HG03045 (cell line): ENCODE measurements at regions not wholly inside any gene's neighbourhood (a gene's known extent, or its start where the extent isn't known, plus 50 kb on each side); places are given as distances from the start of the nearest gene placed in this dataset.
A peak's percentile ranks its signal among the peaks of the same experiment; 100 is the strongest.
"Not testable (repeated sequence)": the region's sequence is repeated elsewhere in the genome, so short reads cannot be mapped to it uniquely, and the experiment has no call there.

Experiments used
- ATAC-seq: cut with Tn5 transposase; IDR thresholded peaks from one replicate; pipeline ENCODE4 v1.9.1; 2021; ENCODE audit warnings: mild to moderate bottlenecking, moderate library complexity; ENCODE audit not compliant: unreplicated experiment

DNA sequence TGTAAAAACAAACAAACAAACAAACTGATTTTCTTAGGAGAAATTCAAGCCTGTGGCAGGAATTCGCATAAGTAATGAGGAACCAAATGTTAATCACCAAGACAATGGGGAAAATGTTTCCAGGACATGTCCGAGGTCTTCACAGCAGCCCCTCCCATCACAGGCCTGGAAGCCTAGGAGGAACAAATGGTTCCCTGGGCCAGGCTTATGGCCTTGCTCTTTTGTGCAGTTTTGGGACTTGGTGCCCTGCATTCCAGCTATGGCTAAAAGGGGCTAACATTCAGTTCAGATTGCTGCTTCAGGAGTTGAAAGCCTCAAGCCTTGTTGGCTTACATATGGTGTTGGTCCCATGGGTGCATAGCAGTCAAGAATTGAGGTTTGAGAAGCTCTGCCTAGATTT is 1372.7 kb upstream of the CITED2 start:
- no peak for ATAC-seq

DNA sequence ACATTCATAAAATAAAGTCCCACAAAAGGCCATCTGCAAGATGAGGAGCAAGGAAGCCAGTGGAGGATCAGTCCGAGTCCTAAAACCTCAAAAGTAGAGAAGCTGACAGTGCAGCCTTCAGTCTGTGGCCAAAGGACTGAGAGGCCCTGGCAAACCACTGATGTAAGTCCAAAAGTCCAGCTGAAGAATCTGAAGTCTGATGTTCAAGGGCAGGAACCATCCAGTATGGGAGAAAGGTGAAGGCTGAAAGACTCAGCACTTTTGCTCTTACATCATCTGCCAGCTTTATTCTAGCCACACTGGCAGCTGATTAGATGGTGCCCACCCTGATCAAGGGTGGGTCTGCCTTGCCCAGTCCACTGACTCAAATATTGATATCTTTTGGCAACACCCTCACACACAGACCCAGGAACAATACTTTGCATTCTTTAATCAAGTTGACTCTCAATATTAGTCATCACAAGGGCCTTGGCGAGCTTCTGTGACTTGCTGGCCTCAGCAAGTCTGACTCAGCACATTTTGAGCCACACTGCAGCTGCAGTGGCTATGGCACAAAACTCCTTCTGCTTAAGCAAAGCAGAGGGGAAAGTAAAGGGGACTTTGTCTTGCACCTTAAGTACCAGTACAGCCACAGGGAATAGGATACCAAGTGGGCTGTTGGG is 1370.3 kb upstream of the CITED2 start:
- ATAC-seq: peak; percentile 80

DNA sequence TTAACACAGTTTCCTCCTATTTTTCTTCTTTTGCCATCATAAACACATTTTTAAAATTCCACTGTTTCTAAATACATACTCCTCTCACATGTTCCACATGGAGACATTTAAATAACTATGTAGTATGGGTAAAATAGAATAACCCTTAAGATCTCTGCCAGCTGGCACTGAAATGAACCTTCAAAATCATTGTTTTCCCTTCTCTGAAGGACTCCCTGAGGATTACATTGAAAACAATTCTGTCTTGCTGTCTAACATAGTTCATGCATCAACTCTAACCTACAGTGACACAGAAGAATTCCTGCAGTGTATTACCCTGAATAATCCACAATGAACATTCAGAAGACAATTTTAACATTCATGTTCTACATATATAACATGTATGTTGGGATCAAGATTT is 1361.8 kb upstream of the CITED2 start:
- no peak for ATAC-seq

DNA sequence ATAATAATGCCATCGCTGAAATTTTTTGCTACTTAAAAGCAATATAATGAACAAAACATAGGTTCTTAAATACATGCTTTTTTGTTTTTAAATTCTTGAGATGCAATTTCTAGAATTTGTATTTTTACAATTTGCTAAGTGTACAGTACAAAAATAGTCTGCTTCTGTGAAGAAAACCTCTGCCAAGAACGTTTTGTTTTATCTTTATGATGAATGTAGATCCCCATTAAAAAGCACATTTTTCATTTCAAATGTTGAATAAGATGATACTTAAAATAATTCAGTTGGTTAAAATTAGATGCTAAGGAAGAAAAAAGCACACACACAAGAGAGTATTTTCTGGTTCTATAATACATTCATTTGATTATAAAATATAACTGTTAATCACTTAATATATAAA is 1358.5 kb upstream of the CITED2 start:
- no peak for ATAC-seq

DNA sequence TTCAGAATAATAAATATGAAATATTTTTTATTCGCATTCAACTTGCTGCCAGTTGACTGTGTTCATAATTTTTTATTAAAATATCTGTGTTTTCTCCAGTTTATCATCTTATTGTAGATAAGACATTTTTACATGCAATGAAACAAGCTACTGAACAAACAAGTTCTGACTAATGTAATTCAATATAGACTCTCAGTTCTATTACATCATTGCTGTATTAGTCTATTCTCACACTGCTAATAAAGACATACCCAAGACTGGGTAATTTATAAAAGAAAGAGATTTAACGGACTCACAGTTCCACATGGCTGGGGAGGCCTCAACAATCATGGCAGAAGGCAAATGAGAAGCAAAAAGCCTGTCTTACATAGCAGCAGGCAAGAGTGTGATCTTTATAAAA is 1357.7 kb upstream of the CITED2 start:
- no peak for ATAC-seq

DNA sequence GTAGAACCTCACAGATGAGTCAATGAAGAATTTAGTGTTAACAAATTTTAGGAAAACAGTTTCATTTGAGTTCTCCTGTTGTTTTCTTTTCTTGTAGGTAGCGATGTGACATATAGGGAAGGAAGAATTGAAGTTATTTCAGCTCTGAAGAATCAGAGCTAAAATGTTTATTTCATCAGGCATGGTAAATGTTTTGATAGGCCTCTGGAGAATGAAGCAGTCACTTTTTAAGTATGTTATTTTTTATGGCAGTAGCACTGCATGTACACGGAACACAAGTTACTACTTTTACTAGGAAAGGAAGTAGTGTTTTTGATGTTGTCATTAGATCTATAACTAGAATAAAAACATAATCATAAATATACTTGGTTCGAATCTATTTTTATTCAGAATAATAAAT is 1357.3 kb upstream of the CITED2 start:
- ATAC-seq: no peak

DNA sequence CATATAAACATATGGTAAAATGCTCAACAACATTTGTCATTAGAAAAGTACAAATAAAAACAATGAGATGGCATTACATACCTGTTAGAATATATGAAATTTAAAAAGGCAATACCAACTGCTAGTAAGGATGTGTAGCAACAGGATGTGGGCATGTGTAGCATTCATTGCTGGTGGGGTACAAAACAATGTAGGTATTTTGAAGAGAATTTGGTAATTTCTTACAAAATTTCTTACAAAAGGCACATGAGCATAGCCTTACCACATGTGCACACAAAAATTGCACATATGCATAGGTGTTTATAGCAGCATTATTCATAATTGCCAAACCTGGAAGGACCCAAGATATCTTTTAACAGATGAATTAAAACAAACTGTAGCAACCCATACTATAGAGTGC is 1355.1 kb upstream of the CITED2 start:
- ATAC-seq: no peak

DNA sequence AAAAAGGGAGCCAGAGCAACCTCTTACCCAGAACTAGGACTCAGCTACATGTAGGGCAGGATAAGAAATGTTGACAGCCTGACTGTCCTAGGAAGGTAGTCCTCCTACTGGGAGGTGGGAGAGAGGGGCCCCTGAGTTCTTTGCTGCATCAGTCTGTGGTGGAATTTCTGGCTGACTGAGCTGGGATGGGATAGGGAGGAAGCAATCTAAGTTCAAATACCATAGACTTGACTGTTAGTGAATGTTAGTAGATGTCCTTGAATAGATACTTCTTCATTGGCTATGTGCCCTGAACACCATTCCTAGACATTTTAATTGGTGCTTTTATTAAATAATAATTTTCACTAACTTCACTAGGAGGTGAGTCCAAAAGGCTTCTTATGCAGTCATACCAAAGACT is 1343.6 kb upstream of the CITED2 start:
- ATAC-seq: no peak

DNA sequence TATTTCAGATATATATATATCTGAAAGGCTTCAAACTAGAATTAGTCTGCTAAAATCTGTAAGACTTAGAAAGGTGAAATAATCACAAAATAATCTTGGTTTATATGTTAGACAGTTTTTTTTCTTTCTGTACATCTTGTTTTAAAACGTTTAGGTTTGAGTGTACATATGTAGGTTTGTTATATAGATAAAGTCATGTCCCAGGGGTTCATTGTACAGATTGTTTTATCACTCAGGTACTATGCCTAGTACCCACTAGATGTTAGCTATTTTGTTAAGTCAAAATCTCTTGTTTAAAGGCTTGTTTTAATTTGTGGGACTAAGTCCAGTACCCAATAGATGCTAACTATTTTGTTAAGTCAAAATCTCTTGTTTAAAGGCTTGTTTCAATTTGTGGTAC is 1339.0 kb upstream of the CITED2 start:
- no peak for ATAC-seq

DNA sequence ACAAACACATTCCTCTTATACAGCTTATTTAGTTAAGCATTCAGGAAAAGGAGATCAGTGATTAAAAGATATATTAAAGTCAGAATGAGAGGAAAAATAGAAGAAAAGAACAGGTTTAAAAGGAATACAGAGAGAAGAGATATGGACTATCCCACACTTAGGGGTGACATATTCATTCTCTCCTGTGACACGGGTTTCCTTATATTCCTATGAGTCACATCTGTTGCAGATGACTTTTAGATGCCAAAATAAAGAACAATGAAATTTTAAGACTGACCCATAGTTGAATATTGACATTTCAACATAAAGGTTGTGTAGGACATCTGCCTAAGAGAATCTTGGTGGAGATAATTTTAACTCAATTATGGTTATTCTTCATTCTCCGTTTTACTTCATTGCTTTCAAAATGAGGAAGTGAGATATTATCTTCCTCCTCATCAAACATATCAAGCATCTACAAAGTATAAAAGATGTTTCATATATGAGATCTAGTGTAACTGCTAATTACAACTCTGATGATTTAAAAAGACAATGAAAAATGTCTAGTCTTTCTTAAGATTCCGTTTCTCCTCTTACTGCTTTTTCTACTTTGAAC is 1336.7 kb upstream of the CITED2 start:
- no peak for ATAC-seq

DNA sequence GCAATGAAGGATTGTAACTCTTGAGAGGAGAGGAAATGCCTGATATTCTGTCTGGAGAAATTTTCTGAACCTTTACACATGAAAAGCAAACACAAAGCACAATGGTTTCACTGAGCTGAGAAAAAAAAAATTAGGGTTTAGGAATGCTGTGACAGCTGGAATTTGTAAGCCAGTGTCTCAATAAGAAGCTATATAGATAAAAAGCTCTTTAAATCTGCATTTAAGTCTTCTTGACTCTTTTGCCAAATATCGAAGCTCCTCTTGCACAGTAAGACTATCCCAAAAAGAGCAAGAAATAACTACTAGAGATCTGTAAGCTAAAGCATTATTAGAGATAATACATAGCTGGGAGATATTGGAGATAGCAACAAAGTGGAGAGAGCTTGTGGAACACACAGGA is 1334.0 kb upstream of the CITED2 start:
- no peak for ATAC-seq

DNA sequence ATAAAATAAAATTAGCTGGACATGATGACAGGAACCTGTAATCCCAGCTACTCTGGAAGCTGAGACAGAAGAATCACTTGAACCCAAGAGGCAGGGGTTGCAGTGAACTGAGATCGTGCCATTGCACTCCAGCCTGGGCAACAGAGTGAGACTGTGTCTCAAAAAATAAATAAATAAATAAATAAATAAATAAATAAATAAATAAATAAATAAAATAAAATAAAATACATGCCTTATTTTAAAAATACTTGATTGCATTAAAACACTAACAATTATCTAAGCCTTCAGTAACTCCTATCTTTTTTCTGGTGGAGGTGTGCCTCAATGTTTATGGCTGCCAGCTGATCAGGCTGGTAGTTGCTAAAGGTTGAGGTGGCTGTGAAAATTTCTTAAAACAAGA is 1329.6 kb upstream of the CITED2 start:
- ATAC-seq: not testable (repeated sequence)

DNA sequence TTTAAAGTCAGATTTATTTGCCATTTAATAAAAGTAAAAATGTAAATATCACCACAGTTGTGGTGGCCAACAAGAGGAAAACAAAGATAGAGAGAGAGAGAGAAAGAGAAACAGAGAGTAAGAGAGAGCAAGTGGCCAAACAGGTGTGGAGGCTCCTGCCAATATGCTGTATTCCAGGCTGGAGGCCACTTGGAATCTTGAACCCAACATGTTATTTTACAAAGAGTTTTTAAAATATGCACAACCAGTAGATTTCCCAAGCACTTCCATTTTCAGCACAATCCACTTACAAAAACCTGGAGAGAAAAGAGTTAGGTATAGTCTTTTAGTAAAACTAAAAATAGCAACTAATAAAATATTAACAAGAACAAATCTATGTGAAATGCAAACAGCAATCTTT is 1323.1 kb upstream of the CITED2 start:
- no peak for ATAC-seq

DNA sequence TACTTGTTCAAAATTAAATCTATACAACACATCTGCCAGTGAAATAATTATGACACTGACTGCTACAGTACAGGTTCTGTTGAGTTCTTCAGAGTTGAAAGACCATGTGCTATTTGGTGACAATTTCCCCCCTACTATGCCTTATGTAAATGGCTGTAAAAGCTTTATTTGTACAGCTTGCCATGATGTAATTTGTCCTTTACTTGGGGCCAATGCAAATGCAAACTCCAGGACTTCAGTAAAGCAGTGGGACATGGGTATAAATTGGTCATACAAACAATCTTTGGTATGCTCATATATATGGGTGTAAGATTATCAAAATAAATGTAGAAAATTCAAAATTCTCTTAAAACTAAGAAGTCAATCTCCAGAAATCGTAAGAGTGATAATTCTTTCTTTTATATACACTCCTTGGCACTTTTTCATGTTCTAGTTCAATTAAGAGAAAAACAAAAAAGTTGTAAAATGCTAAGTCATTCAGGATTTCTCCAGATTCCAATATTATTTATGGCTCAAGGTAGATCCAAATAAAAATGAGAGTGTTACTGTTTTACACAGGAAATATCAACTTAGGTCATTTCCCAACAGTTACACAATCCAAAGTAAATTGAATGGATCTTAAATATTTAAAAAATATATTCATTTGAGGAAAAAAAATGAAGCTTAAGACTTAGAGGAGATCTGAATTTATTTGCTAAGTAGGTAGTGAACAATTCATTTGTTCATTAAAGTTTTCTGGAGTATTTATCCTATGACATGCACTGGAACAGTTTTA is 1310.5 kb upstream of the CITED2 start:
- no peak for ATAC-seq

DNA sequence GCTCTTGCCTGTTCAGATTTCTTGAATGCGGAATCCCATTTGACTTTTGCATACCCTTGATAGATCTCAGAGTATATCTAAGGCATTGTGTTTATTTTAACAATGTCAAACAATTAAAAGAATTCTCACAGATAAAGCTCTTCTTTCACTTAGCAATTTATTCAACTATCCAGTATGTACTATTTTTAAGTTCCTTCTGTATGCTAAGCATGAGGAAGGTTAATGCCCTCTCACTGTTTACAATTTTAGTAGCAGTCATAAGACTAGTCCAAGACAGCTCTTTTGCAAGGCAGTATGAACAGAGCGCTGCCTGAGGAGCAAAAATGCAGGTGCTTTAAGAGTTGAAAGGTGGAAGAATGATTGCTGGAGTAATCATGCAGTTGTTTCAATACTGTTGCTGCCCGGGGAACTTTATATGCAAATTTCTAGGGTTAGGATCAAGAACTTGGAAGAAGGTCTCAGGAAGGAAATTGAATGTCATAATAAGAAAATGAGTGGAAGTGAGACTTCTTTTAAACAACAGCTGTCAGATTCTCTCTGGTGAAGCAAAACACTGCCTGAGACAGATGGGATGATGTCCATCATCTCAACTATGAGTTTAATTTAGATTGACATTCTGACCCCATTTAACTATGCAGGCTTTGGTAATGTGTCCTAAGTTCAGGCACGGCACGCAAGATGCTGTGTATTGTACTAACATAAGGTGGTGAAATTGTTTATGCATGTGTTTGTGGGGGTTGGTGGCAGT is 1303.5 kb upstream of the CITED2 start:
- ATAC-seq: no peak

DNA sequence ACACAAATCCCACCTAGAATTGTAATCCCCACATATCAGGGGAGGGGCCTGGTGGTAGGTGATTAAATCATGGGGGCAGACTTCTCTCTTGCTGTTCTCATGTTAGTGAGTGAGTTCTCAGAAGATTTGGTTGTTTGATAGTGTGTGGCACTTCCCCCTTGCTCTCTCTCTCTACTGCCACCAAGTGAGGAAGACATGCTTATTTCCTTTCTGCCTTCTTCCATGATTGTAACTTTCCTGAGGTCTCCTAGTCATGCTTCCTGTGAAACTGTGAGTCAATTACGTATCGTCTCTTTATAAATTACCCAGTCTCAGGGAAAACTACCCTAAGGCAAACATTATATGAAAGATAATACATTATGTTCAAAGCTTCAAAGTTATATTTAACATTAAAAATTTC is 1297.5 kb upstream of the CITED2 start:
- ATAC-seq: no peak

DNA sequence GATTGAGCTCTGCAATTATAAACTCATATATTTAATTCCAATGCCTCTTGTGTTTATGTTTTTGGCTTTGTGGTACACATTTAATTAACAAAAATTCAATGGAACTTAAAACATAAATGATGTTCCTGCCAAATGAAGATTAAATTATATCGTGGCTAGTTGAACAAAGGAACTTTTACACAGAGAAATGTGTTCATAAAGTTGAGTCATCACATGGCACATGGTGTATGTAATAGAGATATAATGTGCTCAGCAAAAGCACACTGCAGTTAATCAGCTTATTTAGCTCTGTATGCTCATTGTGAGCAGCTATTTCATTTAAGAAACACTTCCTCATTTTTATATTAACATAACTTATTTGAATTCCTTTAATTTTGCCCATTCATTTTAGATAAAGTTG is 1295.6 kb upstream of the CITED2 start:
- ATAC-seq: no peak

DNA sequence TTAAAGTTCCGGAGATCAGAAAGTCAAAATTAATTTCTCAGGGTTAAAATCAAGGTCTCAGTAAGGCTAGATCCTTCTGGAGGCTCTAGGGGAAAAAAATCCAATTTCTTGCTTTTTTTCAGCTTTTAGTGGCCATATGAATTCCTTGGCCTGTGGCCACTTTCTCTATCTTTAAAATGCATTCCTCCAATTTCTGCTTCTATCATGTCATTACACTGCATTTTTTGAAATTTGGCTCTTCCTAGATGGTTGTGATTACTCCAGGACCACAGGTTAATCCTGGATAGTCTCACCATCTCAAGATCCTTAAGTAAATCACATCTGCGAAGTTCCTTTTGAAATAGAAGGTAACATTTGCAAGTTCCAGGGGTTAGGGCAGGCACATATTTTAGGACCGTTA is 1294.9 kb upstream of the CITED2 start:
- no peak for ATAC-seq

DNA sequence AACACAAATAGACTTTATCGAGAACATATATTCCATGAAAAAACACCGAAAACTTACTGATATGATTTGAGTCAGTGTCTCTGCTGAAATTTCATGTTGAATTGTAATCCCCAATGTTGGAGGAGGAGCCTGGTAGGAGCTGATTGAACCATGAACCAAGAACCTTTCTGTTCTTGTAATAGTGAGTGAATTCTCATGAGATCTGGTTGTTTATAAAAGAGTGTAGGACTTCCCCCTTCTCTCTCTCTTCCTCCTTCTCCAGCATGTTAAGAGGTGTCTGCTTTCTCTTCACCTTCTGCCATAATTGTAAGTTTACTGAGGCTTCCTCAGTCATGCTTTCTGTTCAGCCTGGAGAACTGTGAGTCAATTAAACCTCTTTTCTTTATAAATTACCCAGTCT is 1289.3 kb upstream of the CITED2 start:
- no peak for ATAC-seq

DNA sequence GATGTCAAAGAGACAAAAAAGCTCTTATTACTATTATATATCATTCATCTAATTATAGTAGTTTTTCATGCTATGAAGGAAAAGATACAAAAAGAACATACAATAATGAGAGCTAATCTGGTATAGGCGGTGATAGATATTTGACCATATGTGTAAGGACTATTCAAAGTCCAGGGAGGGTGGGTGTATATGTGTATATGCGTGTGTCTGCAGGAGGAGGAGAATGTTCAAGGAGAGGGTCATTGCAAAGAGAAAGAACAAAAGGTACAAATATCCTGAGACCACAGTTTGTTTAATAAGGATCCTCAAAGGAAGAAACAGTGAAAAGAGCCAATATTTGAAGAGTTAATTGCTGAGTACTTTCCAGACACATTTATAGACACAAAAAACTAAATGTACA is 1288.6 kb upstream of the CITED2 start:
- no peak for ATAC-seq

DNA sequence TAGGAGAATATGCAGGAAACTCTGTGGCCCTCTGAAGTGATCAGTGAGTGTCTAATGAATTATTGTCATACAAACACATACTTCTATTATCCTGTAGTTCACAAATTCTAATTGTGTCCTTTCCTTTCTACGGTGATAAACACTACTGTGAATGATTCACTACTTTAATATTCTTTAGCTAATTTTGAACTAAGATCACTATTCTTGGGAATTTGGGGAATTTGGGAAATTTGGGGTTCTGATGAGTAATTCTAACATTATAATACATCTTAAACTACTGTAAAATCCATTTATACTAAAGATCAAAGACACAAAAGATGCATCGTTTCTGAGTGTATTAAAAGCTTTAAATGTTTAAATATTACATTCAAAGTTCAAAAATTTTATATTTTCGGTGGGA is 1287.2 kb upstream of the CITED2 start:
- ATAC-seq: no peak

DNA sequence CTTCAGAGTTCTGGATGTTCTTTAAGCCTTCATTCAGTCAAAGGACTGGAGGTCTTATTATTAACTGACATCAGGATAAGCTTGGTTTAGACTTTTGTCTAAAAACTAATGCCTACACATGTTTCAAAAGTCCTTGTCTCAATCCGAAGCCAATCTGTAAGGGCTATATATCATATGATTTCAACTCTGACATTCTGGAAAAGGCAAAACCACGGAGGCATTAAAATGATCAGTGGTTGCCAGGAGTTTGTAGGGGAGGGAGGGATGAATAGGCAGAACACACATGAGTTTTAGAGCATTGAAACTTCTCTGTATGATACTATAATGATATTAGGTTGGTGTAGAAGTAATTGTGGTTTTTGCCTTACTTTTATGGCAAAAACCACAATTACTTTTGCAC is 1285.8 kb upstream of the CITED2 start:
- ATAC-seq: no peak
